HCT116 (cell line): ENCODE measurements at regions not wholly inside any gene's neighbourhood (a gene's known extent, or its start where the extent isn't known, plus 50 kb on each side); places are given as distances from the start of the nearest gene placed in this dataset.

Experiments used
- ATF3 ChIP-seq: IDR thresholded peaks from 2 replicates; pipeline ENCODE4 v1.6.1; 2012
- CEBPB ChIP-seq: IDR thresholded peaks from 2 replicates; pipeline ENCODE4 v1.6.1; 2012; ENCODE audit warnings: low read depth
- POLR2AphosphoS5 ChIP-seq: IDR thresholded peaks from 2 replicates; pipeline ENCODE4 v1.6.1; 2011; ENCODE audit warnings: mild to moderate bottlenecking, low read depth, low read length, moderate library complexity
- TF ChIP-seq, protein P1 (sequence below): IDR thresholded peaks from 2 replicates; pipeline ENCODE4 v1.6.1; 2011; ENCODE audit warnings: mild to moderate bottlenecking, low read length, moderate library complexity; ENCODE audit not compliant: insufficient replicate concordance; ENCODE audit errors: extremely low read depth

- TF ChIP-seq CEBPB, result no peak
- TF ChIP-seq, protein P1, sequence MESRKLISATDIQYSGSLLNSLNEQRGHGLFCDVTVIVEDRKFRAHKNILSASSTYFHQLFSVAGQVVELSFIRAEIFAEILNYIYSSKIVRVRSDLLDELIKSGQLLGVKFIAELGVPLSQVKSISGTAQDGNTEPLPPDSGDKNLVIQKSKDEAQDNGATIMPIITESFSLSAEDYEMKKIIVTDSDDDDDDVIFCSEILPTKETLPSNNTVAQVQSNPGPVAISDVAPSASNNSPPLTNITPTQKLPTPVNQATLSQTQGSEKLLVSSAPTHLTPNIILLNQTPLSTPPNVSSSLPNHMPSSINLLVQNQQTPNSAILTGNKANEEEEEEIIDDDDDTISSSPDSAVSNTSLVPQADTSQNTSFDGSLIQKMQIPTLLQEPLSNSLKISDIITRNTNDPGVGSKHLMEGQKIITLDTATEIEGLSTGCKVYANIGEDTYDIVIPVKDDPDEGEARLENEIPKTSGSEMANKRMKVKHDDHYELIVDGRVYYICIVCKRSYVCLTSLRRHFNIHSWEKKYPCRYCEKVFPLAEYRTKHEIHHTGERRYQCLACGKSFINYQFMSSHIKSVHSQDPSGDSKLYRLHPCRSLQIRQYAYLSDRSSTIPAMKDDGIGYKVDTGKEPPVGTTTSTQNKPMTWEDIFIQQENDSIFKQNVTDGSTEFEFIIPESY, result no peak
- no peak for TF ChIP-seq POLR2AphosphoS5
- TF ChIP-seq ATF3, result no peak
Measured at GRCh38 chr14:105914738-105915385, 388.5 kb downstream of the TMEM121 start.
